ENCODE measurements at regions not wholly inside any gene's neighbourhood (a gene's known extent, or its start where the extent isn't known, plus 50 kb on each side); places are given as distances from the start of the nearest gene placed in this dataset.

- DNase-seq (ENCODE audit: low read depth): no peak
Observed at GRCh38 chr10:36700123-36700522, 425.3 kb upstream of the ANKRD30A start.

DNA sequence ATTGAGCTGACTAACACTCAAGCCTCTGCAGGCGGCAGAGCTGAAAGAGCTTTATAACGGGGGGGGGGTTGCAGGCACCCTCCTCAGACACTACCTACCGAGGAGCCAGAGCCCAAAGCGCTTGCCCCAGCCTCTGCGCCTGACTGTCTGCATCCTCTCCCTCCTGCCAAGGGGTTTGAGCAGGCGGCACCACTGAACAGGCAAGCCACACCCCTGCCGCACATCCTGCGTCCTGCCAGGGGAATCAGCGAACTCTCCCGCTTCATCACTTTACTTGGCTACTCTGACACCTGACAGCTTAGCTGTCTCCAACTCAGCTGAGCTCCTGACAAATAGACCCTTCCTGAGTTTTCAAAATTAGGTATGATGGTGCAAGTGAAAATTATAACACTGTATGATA is 432.6 kb upstream of the ANKRD30A start:
- no peak for DNase-seq (ENCODE audit: low read depth)

DNA sequence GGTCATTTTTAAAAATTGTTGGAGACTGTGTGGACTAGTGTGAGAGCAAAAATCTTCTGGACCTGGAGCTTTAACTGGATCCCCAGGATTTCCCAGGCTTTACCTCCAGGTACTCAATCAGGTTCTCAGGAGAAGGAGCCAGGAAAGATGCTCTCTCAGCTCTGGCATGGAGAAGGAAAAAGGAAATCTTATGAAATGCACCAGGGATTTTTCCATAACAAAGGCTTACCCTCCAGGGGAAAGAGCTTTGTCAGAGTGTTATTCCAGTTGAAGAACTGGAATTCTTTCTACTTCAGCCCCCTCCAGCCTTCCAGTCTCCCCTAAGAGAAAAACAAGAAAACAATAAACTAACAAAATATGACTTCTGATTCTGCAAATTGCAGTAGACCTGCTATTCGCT is 436.7 kb upstream of the ANKRD30A start:
- DNase-seq (ENCODE audit: low read depth): no peak

- DNase-seq (ENCODE audit: low read depth): no peak
Observed at GRCh38 chr10:36683421-36683820, 442.0 kb upstream of the ANKRD30A start.

DNA sequence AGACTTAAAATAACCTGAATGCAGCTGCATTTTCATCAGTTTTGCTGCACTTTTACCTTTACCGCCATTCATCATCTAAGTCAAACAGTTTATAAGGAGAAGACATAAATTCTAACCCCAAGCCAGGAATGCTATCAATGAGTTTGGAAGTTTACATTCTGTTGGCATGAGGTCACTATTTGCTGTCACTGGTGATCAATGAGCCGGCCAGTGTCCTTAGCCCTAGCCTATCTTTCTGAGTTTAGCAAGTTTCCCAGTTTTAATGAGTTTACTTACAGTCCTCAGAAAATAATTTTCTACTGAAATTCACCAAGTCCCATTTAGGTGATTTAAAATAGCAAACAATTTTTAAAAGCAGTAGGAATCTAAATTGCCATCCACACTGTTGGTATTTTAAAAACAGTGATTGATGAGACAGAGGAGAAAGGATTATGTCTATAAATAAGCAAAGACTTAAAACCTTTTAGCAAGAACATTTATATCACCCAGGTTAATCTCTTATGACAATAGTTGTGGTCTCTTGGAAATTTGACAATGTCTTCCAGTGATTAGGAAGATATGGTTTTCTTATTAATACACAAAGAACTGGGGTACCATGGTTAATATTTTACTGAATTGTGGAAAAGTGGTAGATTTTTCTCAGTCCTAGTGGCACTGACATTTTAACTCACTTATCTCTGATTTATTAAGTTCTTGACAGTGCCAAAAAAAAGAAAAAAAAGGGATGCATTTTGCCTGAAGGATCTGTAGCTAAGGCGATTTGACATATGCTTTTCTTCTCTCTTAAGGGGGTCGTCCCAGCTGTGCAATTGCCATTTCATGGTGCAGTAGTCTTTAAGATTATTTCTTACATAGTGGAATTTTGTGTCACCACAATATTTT is 443.4 kb upstream of the ANKRD30A start:
- no peak for DNase-seq (ENCODE audit: low read depth)

DNA sequence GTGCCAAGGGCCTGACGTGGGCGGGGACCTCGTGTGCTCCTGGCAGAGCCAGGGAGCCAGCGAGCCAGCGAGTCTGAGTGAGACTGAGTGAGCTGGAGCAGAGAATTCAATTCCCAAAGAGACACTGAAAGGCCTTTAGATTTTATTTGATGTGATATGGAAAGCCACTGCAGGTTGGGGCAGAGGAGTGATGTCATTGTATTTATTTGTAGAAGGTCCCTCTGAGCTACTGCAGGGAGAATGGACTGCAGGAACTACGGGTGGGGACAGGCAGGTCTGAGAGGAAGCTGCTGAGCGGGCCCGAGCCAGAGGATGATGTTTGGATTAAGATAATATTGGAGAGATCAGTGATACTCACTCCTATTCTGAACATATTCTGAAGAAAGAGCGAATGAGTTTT is 445.8 kb upstream of the ANKRD30A start:
- DNase-seq (ENCODE audit: low read depth): no peak

DNA sequence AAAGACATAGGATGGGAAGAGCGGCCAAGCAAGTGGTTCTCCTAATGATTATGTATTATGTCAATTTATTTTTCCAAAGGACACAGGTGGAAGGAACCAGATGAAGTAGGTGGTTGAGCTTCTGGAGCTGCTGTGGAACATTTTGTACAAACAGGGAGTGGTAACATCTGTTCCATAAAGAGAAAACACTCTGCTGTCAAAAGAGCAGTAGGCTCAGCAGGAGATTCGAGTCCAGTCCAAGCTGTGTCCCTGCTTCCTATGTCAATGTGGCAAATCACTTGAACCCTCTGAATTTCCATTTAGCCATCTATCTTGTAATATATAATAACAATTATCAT is 448.0 kb upstream of the ANKRD30A start:
- DNase-seq (ENCODE audit: low read depth): no peak

GRCh38 chr10:36676756-36677430 is 448.5 kb upstream of the ANKRD30A start:
- peak; percentile 28 for DNase-seq (ENCODE audit: low read depth)

DNA sequence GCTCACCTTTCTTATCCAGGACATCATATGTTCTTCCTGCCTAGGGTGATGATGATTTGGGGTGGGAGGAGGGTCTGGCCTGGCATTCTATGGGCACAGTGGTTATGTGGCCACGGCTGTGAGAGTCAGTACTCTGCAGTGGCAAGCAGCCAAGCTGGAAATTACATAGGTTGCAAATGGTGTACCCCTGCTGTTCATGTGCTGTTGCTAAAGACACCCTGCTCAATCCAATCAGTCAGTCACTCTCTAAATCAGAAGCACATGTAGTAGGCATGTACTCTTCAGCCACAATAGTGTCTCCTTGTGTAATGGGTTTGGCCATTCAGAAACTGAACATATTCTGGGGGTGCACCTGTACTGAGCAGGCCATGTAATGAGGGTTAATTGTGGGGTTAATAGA is 449.1 kb upstream of the ANKRD30A start:
- no peak for DNase-seq (ENCODE audit: low read depth)

- DNase-seq (ENCODE audit: low read depth): peak; percentile 55
Observed at GRCh38 chr10:36675458-36675880, 449.9 kb upstream of the ANKRD30A start.

- no peak for DNase-seq (ENCODE audit: low read depth)
Observed at GRCh38 chr10:36671607-36672006, 453.8 kb upstream of the ANKRD30A start.

DNA sequence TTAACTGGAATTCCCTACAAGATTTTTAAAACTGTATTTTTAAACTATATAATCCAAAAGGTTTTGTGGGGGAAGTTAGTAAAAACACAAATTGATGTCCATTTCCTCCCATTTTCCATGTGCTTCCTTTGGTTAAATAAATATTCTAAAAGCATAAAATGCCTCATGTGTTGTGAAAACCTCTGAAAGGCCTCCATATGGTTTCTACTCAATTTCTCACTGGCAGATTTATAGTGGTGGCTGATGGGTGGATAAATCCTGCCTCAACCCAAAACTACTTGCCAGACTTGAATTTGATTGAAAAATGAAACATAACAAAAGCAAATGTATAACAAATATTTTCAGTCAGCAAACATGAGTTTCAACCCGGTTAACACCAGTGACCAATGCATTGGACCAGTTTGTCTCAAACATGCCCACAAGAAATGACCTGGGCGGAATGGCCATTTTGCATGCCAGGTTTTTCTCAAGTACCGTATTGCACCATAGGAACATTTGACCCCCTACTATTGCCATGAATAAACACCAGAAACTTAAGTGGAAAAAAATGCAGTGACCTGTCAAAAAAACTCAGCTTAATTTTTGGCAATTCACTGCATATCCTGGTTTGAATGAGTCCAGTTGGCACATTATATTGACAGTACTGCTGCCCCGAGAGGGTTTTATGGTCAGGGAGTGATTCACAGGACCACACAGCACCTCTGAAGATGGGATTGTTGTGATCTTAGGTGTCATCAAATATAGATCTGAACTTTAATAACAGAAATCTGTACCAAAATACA is 454.6 kb upstream of the ANKRD30A start:
- DNase-seq (ENCODE audit: low read depth): peak; percentile 9

DNA sequence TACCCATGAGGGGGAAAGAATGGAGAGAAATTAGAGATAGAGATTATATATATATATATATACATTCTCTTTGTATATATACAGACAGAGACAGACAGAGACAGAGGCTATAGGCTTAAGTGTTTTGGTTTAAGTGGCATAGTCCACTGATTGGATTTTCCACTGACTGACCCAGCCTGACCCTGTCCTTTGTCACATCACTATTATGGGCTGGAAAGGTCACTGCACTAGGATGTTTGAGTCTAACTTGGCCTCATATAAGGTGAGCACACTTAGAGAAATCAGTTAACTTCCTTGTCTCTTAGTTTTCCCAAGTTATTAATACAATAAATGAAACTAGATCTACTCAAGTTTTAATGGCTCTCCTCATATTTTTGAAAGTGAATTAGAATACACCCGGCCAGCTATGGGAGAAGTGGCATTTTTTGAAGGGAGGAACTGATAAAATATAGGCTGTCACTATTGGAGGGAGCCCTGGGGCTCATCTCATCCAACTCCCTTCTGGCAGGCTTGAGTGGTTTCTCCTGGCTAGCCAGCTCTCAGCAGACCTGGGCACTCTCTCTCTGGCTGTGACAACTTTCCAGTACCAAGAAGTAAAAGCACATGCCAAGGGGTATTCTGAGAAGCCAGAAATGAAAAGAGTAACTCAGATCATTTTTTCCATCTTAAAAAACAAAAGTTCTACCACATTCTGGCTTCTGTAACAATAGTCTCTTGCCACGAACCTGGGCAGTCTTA is 455.6 kb upstream of the ANKRD30A start:
- DNase-seq (ENCODE audit: low read depth): no peak

DNA sequence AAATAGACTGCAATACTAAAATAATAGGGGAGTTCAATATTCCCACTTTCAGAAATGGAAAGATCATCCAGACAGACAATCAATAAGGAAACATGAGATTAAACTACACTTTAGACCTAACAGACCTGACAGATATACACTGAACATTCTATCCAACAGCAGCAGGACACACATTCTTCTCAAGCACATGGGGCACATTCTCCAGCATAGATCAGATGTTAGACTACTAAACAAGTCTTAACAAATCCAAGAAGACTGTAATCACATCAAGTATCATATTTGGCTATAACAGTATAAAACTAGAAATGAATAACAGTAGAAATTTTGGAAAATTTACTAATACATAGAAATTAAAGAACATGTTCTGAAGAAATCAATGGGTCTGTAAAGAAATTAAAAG is 458.9 kb upstream of the ANKRD30A start:
- DNase-seq (ENCODE audit: low read depth): no peak

DNA sequence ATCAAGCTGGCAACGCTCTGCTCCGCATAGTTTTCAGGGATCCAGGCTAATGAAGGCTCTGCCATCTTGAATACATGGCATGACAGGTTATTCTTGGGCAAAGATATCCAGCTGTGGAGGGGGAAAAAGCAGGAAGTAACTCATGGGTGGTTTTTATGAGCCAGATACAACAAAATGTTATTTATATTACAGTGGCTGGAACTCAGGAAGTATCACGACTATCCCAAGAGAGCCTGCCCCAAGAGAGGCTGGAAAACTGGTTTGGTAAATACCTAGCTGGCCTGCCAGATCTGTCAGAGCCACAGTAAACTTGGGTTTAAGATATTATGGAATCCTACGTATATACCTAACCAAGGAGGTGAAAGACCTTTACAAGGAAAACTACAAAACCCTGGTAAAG is 462.8 kb upstream of the ANKRD30A start:
- no peak for DNase-seq (ENCODE audit: low read depth)

DNA sequence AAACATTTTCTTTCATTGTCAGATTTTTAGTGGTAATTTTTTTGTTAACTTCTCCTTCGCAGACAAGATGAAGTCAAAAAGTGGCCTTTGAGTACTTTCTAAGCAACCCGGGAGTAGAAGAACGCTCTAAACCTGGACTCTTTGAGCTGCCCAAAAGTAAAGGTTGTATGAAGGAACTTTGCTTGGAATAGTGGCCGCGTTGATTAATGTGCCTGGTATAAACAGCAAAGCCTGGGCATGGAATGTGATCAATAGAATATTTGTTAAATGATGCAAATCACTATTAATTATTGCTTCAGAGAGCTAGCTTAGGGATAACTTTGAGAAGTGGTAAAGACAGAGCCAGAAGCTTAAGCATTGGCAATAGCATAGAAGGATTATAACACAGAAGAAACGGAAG is 475.1 kb upstream of the ANKRD30A start:
- no peak for DNase-seq (ENCODE audit: low read depth)

DNA sequence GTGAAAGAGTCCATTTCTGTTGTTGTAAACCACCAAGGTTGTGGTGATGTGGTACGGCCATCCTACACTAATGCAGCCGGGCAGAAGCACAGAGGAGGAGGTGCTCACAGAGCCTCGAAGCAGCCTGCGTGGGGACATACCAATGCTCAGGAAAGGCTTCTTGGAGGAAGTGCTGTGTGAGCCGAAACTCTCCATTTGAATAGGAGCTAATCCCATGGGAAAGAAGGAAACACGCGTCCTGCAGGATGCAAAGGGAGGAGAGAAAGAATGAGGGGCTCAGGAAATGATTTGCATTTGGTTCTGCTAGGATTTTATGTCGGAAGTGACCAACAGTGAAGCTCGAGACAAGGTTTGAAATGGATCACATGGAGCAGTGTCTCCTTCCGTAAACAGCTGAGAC is 477.9 kb upstream of the ANKRD30A start:
- no peak for DNase-seq (ENCODE audit: low read depth)

GRCh38 chr10:36640626-36641025 is 484.8 kb upstream of the ANKRD30A start:
- peak; percentile 6 for DNase-seq (ENCODE audit: low read depth)

DNA sequence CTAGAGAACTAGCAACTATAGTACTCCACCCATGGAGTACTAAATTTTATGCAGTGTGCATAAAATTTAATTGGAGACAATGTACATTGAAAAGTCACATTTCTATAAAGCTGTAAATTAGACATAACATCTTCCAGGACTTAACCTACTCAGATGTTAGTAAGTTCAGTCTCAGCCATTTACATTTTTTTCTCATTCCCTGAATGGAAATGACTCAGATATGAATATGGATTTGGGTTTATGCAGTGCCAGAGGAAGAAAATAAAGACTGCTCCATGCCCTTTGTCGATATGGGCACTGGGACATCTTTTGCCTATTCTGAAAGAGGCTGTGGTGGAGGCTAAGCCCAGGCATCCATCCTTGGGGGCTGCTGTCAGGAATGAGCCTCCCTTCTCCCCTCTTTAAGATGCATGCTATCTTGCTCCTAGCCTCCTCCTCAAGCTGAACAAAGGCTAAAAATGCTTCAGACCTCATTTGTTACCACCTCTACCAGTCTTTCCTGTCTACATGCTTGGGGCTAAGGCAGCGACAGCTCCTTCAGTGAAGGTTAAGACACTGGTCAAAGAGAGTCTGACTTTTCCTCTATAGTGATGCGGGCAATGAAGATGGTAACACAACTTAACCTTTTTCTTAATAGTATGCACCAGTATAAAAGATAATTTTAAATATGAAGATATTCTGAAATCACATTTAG is 486.8 kb upstream of the ANKRD30A start:
- no peak for DNase-seq (ENCODE audit: low read depth)

DNA sequence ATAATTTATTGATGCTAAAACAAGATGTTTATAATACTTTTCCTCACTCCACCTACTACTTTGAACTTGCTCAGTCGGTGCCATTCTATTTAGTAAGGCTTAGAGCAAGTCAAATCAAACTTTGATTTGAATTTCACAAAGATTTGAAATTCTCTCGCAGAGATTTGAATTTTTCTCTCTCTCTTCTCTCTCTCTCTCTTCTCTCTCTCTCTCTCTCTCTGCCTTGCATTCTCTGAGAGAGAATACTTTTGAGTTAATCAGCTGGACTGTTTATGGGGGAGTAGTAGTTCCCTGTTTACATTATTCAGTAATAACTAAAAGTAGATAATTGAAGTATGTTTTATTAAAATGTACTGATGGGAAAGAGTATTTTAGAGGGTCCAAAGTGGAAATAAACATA is 488.5 kb upstream of the ANKRD30A start:
- no peak for DNase-seq (ENCODE audit: low read depth)

- DNase-seq (ENCODE audit: low read depth): no peak
Observed at GRCh38 chr10:36636285-36636839, 489.0 kb upstream of the ANKRD30A start.

All from GM04504 (cell line).